Fibroblast of pulmonary artery (primary cell): ENCODE measurements at regions not wholly inside any gene's neighbourhood (a gene's known extent, or its start where the extent isn't known, plus 50 kb on each side); places are given as distances from the start of the nearest gene placed in this dataset.
"Not testable (repeated sequence)": the region's sequence is repeated elsewhere in the genome, so short reads cannot be mapped to it uniquely, and the experiment has no call there.

Source experiments
- DNase-seq: peaks from one replicate; pipeline ENCODE4 v3.0.0-alpha.2; 2010; ENCODE audit warnings: low read depth
- H3K4me3 ChIP-seq: replicated peaks from 2 replicates; pipeline ENCODE4 v1.5.1; 2011; ENCODE audit warnings: low read depth, mild to moderate bottlenecking, control low read depth, low read length, moderate library complexity
- TF ChIP-seq, protein P1 (sequence below): IDR thresholded peaks from 2 replicates; pipeline ENCODE4 v1.5.1; 2011; ENCODE audit warnings: mild to moderate bottlenecking, control low read depth, low read length, inconsistent platforms; ENCODE audit errors: missing control alignments

DNA sequence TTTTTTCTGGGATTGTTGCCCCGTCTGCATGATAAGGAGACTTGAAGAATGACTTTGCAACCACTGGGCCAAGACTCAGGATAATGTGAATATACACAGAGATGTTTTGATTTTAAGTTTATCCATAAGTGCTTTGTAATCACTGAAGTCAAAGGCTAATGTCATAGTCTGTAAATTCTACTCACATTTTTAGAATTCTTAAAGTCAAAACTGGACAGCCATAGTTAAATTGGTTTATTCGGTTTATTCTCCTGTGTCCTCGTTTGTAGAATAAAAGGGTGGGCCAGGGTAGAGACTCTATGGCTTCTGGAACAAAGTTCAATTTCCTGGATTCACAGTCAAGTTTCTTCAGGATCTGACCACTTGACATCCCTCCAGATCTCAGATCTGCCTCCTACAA lies 327.7 kb upstream of the TNC start:
- H3K4me3 ChIP-seq, result no peak overlapping the region

DNA sequence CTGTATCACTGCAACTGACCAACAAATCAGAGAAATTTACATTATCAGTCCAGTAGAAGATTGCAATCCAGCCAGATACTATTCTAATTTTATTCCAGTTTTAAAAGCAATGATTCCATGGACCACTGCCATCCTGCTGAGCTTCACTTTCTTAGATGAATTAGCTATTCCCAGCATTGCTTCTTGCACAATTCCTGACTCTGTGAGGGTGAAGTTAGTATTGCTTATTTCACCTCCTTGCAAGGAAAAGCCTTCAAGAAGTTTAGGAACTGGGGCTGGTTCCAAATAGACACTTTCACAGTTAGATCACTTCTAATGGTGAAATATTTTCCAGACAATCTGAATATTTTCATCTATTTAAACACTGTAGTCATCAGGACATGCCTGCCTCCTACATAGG lies 338.6 kb upstream of the TNC start:
- no peak overlapping the region for H3K4me3 ChIP-seq
- no peak for DNase-seq
- TF ChIP-seq, protein P1, sequence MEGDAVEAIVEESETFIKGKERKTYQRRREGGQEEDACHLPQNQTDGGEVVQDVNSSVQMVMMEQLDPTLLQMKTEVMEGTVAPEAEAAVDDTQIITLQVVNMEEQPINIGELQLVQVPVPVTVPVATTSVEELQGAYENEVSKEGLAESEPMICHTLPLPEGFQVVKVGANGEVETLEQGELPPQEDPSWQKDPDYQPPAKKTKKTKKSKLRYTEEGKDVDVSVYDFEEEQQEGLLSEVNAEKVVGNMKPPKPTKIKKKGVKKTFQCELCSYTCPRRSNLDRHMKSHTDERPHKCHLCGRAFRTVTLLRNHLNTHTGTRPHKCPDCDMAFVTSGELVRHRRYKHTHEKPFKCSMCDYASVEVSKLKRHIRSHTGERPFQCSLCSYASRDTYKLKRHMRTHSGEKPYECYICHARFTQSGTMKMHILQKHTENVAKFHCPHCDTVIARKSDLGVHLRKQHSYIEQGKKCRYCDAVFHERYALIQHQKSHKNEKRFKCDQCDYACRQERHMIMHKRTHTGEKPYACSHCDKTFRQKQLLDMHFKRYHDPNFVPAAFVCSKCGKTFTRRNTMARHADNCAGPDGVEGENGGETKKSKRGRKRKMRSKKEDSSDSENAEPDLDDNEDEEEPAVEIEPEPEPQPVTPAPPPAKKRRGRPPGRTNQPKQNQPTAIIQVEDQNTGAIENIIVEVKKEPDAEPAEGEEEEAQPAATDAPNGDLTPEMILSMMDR, result no peak

More for the DNA sequence above, 327.7 kb upstream of the TNC start:
- TF ChIP-seq, protein P1, result no peak
- DNase-seq, result no peak

DNA sequence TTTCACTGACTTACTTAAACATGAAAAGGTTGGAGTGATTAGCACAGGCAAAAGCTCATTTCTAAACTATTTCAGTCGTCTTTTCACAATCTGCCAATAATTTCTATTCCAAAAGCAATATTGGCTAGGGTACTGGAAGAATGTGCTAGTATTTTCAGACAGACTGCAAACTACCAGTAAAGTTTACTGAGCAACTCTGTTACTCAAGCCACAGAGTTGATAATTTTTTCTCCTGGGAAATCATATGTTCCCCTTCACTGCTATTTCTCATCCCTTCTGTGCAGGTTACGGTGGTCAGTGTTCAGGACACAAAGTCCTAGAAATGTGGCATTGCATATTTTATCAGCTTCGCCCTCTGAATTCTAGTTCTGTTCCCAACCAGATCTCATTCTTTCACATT lies 343.3 kb upstream of the TNC start:
- H3K4me3 ChIP-seq, result no peak overlapping the region
- no peak for DNase-seq
- TF ChIP-seq, protein P1, result no peak

DNA sequence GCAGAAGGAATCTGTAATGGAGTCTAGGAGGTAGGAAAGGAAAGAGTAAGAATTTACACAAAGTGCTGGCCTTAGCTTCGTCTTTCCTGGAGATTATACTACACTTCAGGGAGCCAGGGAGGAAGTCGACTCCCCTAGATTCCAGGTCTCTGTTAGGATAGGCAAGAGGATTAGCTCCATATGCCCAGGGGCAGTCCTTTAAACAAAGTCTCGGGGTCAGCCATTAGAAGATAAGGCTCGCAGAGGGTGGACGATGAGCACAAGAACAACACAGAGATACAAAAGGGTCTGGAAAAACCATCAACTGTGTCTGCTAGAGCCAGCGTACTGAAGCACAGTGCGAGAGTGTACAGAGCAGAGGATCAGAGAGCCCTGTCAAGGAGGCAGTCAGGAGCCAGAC lies 344.7 kb upstream of the TNC start:
- DNase-seq, result no peak
- TF ChIP-seq, protein P1, result no peak
- no peak overlapping the region for H3K4me3 ChIP-seq

DNA sequence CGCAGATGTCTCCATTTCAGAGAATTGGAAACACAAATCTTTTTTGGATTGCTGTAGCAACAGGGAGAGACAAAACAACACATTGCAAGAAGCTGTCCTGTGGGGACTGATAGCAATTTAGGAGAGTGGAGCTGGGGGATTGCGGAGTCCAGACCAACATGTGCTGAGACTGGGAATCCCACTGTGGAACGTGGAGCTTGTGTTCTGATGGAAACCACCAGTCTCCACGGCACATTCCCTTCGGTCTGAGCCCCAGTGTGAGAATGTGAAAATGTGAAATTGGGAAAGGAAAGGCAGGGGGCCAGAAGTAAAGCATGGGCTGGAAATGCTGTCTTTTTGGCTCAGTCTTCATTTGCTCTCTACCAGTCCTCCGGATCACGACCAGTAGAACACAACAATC lies 348.8 kb upstream of the TNC start:
- DNase-seq, result no peak
- TF ChIP-seq, protein P1, result no peak
- H3K4me3 ChIP-seq, result no peak overlapping the region

DNA sequence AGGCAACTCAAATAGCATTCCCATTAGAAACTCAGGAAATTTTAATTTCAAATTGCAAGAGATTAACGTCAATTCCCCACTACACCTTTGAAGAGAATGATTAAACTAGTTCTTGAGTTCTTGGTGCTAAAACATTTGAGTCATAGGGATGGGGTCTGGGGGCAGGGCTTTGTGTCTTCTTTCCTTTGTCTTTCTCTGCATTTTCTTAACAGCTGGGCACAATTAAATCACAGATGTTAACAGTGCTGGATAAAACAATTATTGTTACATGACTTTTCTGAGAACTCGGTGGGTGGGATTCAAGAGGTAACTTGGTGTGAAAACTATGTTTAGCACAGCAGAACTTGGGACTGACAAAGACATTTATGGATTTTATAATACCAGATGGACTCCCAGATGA lies 351.9 kb upstream of the TNC start:
- DNase-seq, result no peak
- TF ChIP-seq, protein P1, result no peak
- H3K4me3 ChIP-seq, result no peak overlapping the region

DNA sequence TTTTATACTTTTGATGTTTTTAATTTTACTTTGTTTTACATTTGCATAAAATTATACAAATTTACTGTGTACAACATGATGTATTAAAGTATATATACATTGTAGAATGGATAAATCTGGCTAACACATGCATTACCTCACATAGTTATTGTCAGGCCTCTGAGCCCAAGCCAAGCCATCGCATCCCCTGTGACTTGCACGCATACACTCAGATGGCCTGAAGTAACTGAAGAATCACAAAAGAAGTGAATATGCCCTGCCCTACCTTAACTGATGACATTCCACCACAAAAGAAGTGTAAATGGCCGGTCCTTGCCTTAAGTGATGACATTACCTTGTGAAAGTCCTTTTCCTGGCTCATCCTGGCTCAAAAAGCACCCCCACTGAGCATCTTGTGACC lies 355.1 kb upstream of the TNC start:
- H3K4me3 ChIP-seq, DNase-seq: not testable (repeated sequence)

DNA sequence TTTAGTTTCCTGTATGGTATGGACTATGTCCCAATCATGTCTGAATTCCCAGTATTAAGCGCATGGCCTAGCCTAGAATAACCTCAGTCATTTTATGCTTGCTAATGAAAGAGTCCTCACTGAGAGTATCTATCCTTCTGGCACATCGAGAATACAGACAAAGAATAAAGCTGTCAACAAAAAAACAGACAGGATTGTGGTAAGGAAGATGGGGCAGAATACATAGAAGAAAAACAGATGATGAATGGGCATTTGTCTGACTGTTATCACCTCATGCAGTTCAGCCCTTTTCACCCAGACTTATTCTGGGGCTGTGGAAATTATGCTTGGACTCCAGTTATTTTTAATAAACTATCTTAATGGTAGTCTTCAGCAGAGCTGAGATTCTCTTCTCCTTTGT lies 363.8 kb upstream of the TNC start:
- no peak overlapping the region for H3K4me3 ChIP-seq
- no peak for DNase-seq
- TF ChIP-seq, protein P1, result no peak
